SK-N-SH (cell line): ENCODE measurements at regions not wholly inside any gene's neighbourhood (a gene's known extent, or its start where the extent isn't known, plus 50 kb on each side); places are given as distances from the start of the nearest gene placed in this dataset.

Experiments used
- CTCF ChIA-PET: fragments of 300-600, 350-600 bp; formaldehyde crosslinking; extraction: SDS; loops from one replicate; lab custom pipeline; 2021; lab: Yijun Ruan, JAX
- POLR2A ChIA-PET: fragments of 350-600 bp; sonication (Branson Sonifier 250); formaldehyde crosslinking; extraction: SDS; loops from one replicate; lab custom pipeline; 2020; ENCODE audit warnings: antibody characterized with exemption, inconsistent platforms; lab: Yijun Ruan, JAX
- DNase-seq: peaks from one replicate; pipeline ENCODE4 v3.0.0; 2012
- H2AFZ ChIP-seq: fragments of 200-600 bp; sonication (generic); 2 replicates; pipeline ENCODE4 v1.8.1; 2016; ENCODE audit warnings: antibody characterized with exemption, mild to moderate bottlenecking, low read depth
- H3F3A ChIP-seq: fragments of 200-600 bp; sonication (generic); replicated peaks from 2 replicates; pipeline ENCODE3; 2016; ENCODE audit warnings: antibody characterized with exemption, mild to moderate bottlenecking; ENCODE audit not compliant: insufficient read depth
- H3K27ac ChIP-seq, 2 experiments: fragments of 200-500 bp in 1 of 2; fragments of 200-600 bp in 1 of 2; sonication (Bioruptor generic) in 1 of 2; sonication (generic), shearing (Covaris generic) in 1 of 2; 2 replicates each; pipeline versions ENCODE4 v1.5.1 to v1.6.1; 2014 to 2016; ENCODE audit warnings: low read depth in 2 of 2, inconsistent platforms in 1 of 2, low read length in 1 of 2, mild to moderate bottlenecking in 1 of 2, mixed read lengths in 1 of 2
- H3K27me3 ChIP-seq: fragments of 200-600 bp; sonication (generic), shearing (Covaris generic); 2 replicates; pipeline ENCODE4 v1.6.1; 2016; ENCODE audit warnings: mixed run types; ENCODE audit not compliant: insufficient read depth
- H3K36me3 ChIP-seq, 2 experiments: fragments of 200-500 bp in 1 of 2; fragments of 200-600 bp in 1 of 2; sonication (Bioruptor generic) in 1 of 2; sonication (generic) in 1 of 2; replicated peaks in 1 of 2; 2 replicates each; pipeline versions ENCODE3 to v1.5.1; 2014 to 2016; ENCODE audit warnings: low read length in 1 of 2, mild to moderate bottlenecking in 1 of 2; ENCODE audit not compliant: insufficient read depth in 2 of 2, control insufficient read depth in 1 of 2
- H3K4me1 ChIP-seq, 2 experiments: fragments of 200-500 bp in 1 of 2; fragments of 200-600 bp in 1 of 2; sonication (Bioruptor generic) in 1 of 2; sonication (generic), shearing (Covaris generic) in 1 of 2; 2 replicates each; pipeline versions ENCODE4 v1.5.1 to v1.6.1; 2014 to 2016; ENCODE audit warnings: low read depth in 1 of 2, low read length in 1 of 2, mixed run types in 1 of 2; ENCODE audit not compliant: insufficient read depth in 2 of 2, control insufficient read depth in 1 of 2
- H3K4me2 ChIP-seq: fragments of 200-600 bp; sonication (generic), shearing (Covaris generic); 2 replicates; pipeline ENCODE4 v1.6.1; 2017; ENCODE audit warnings: mixed run types
- H3K4me3 ChIP-seq, 2 experiments: fragments of 200-500 bp in 1 of 2; fragments of 200-600 bp in 1 of 2; sonication (Bioruptor generic) in 1 of 2; sonication (generic), shearing (Covaris generic) in 1 of 2; 2 replicates each; pipeline versions ENCODE4 v1.5.1 to v1.8.1; 2014 to 2016; ENCODE audit warnings: low read depth in 2 of 2, inconsistent platforms in 1 of 2, low read length in 1 of 2, mild to moderate bottlenecking in 1 of 2, mixed read lengths in 1 of 2, moderate library complexity in 1 of 2
- H3K79me2 ChIP-seq: fragments of 200-600 bp; sonication (generic); 2 replicates; pipeline ENCODE4 v1.8.1; 2017; ENCODE audit warnings: mild to moderate bottlenecking; ENCODE audit not compliant: insufficient read depth
- H3K9ac ChIP-seq: fragments of 200-600 bp; sonication (generic); 2 replicates; pipeline ENCODE4 v1.6.1; 2017; ENCODE audit warnings: mixed run types
- H3K9me2 ChIP-seq: fragments of 200-600 bp; sonication (generic); 2 replicates; pipeline ENCODE4 v1.6.1; 2017; ENCODE audit warnings: mixed run types
- H3K9me3 ChIP-seq: fragments of 200-600 bp; sonication (generic); 2 replicates; pipeline ENCODE4 v1.6.1; 2017; ENCODE audit warnings: mixed run types, mild to moderate bottlenecking, moderate library complexity
- H4K20me1 ChIP-seq: fragments of 200-600 bp; sonication (generic); 2 replicates; pipeline ENCODE4 v1.6.1; 2017; ENCODE audit warnings: mild to moderate bottlenecking, mixed run types; ENCODE audit not compliant: insufficient read depth
- ELF1 ChIP-seq: IDR thresholded peaks from 2 replicates; pipeline ENCODE4 v1.4.0; 2012
- EP300 ChIP-seq, 2 experiments: IDR thresholded peaks; 2 replicates each; pipeline versions ENCODE4 v1.4.0 to v1.6.1; 2012; ENCODE audit warnings: borderline replicate concordance in 1 of 2, low read depth in 1 of 2, low read length in 1 of 2
- EZH2phosphoT487 ChIP-seq: fragments of 200-600 bp; sonication (generic); IDR thresholded peaks from 2 replicates; pipeline ENCODE4 v1.6.1; 2017; ENCODE audit warnings: low read depth, mixed run types, mild to moderate bottlenecking, antibody characterized with exemption, moderate library complexity, borderline replicate concordance
- FOSL2 ChIP-seq: IDR thresholded peaks from 2 replicates; pipeline ENCODE4 v1.4.0; 2012; ENCODE audit warnings: low read depth, mild to moderate bottlenecking, moderate library complexity, borderline replicate concordance
- FOXJ3 ChIP-seq: sonication (generic); formaldehyde crosslinking; IDR thresholded peaks from 2 replicates; pipeline ENCODE4 v1.5.1; 2020; ENCODE audit warnings: mild to moderate bottlenecking, missing genetic modification reagents
- FOXM1 ChIP-seq: IDR thresholded peaks from 2 replicates; pipeline ENCODE4 v1.4.0; 2012; ENCODE audit warnings: low read depth, mild to moderate bottlenecking
- GABPA ChIP-seq: IDR thresholded peaks from 2 replicates; pipeline ENCODE4 v1.4.0; 2012; ENCODE audit warnings: low read depth, mild to moderate bottlenecking
- GATA2 ChIP-seq: sonication (generic); formaldehyde crosslinking; IDR thresholded peaks from 2 replicates; pipeline ENCODE4 v1.5.0; 2020; ENCODE audit warnings: mild to moderate bottlenecking, missing genetic modification reagents
- JUND ChIP-seq: IDR thresholded peaks from 2 replicates; pipeline ENCODE4 v1.4.0; 2012
- MAX ChIP-seq: IDR thresholded peaks from 2 replicates; pipeline ENCODE4 v1.4.0; 2012; ENCODE audit warnings: low read depth
- MEF2A ChIP-seq: IDR thresholded peaks from 2 replicates; pipeline ENCODE4 v1.4.0; 2012; ENCODE audit warnings: low read depth, borderline replicate concordance
- MXI1 ChIP-seq: IDR thresholded peaks from 2 replicates; pipeline ENCODE4 v1.6.1; 2012; ENCODE audit warnings: mild to moderate bottlenecking, low read depth, low read length, improper control_type of control experiment
- NFIC ChIP-seq: IDR thresholded peaks from 2 replicates; pipeline ENCODE4 v1.4.0; 2012; ENCODE audit warnings: borderline replicate concordance
- NRF1 ChIP-seq: IDR thresholded peaks from 2 replicates; pipeline ENCODE4 v1.6.1; 2012; ENCODE audit warnings: low read depth, mild to moderate bottlenecking, low read length
- RFX5 ChIP-seq: IDR thresholded peaks from 2 replicates; pipeline ENCODE4 v1.6.1; 2012; ENCODE audit warnings: mild to moderate bottlenecking, improper control_type of control experiment, low read length
- SMC3 ChIP-seq: IDR thresholded peaks from 2 replicates; pipeline ENCODE4 v1.6.1; 2012; ENCODE audit warnings: low read depth, low read length, improper control_type of control experiment
- TAF1 ChIP-seq: IDR thresholded peaks from 2 replicates; pipeline ENCODE4 v1.6.1; 2012; ENCODE audit warnings: low read depth, mild to moderate bottlenecking, low read length, moderate library complexity, borderline replicate concordance
- YY1 ChIP-seq: IDR thresholded peaks from 2 replicates; pipeline ENCODE4 v1.4.0; 2012; ENCODE audit warnings: low read depth, mild to moderate bottlenecking
- WGBS: methylation state at CpG from one replicate; pipeline ENCODE4 v1.1.6; 2017; ENCODE audit warnings: low lambda C conversion rate; 5-methylcytosine and 5-hydroxymethylcytosine counted together
- TF ChIP-seq, protein P1 (sequence below): IDR thresholded peaks from 2 replicates; pipeline ENCODE4 v1.6.1; 2012; ENCODE audit warnings: mild to moderate bottlenecking, low read depth, low read length, moderate library complexity
- TF ChIP-seq, protein P2 (sequence below): IDR thresholded peaks from 2 replicates; pipeline ENCODE4; 2012

DNA sequence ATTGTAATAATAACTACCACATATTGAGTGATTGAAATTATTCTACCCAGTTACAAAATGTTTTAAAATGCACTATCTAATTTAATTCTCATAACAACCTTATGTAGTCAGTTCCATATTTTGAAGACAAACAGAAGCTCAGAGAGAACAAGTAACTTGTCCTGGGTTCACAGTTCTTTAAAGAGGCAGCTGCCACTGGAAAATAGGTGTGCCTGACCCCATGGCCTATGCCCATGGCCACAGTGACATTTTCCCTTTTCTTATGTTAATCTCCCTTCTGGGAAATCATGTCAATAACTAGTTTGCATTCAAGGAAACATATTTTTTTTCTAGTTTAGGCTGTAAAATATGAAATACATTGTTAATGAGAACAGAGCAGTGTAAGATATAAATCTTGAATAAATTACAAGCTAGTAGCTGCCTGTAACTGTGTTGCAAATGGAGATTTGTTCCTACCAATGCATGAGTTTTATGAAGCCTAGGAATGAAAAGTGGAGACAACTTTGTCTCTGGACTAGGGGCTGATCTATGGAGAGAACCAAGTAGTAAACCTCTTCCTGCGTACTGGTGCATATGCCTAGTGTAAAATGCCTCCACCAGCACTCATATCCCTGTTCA, 1018.0 kb downstream of the NTRK3 start:
- WGBS: 42% methylated on average over 1 of the region's 1 CpG
- CTCF ChIA-PET: interaction anchor here (1.1 kb wide), 1 partner anchor 8 kb away, joined by 3 read pairs; no protein-coding TSS in a partner anchor

GRCh38 chr15:87228460-87228859, 1028.1 kb downstream of the NTRK3 start:
- Histone ChIP-seq H3K9ac (no peak overlapping the region), H3K4me1 (no peaks in the 10 kb centered on the region), H3K27ac (no peak overlapping the region), H3F3A (no peaks in the 10 kb centered on the region), H3K4me2 (no peak overlapping the region), H3K79me2 (no peaks in the 10 kb centered on the region), H3K4me3 (no peak overlapping the region), H3K9me2 (no peaks in the 10 kb centered on the region), H3K27me3 (no peaks in the 10 kb centered on the region), H3K36me3 (no peaks in the 10 kb centered on the region), H2AFZ (no peak overlapping the region), H4K20me1 (no peaks in the 10 kb centered on the region), H3K9me3 (no peaks in the 10 kb centered on the region)
- POLR2A ChIA-PET: no interaction called here
- CTCF ChIA-PET: no interaction called here
- peak; percentile 6 for DNase-seq
- WGBS: 17% methylated on average over 4 of the region's 4 CpGs
- TF ChIP-seq, protein P1, sequence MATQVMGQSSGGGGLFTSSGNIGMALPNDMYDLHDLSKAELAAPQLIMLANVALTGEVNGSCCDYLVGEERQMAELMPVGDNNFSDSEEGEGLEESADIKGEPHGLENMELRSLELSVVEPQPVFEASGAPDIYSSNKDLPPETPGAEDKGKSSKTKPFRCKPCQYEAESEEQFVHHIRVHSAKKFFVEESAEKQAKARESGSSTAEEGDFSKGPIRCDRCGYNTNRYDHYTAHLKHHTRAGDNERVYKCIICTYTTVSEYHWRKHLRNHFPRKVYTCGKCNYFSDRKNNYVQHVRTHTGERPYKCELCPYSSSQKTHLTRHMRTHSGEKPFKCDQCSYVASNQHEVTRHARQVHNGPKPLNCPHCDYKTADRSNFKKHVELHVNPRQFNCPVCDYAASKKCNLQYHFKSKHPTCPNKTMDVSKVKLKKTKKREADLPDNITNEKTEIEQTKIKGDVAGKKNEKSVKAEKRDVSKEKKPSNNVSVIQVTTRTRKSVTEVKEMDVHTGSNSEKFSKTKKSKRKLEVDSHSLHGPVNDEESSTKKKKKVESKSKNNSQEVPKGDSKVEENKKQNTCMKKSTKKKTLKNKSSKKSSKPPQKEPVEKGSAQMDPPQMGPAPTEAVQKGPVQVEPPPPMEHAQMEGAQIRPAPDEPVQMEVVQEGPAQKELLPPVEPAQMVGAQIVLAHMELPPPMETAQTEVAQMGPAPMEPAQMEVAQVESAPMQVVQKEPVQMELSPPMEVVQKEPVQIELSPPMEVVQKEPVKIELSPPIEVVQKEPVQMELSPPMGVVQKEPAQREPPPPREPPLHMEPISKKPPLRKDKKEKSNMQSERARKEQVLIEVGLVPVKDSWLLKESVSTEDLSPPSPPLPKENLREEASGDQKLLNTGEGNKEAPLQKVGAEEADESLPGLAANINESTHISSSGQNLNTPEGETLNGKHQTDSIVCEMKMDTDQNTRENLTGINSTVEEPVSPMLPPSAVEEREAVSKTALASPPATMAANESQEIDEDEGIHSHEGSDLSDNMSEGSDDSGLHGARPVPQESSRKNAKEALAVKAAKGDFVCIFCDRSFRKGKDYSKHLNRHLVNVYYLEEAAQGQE: no peak
- TF ChIP-seq NFIC (no peak), JUND (no peak), FOXJ3 (CRISPR knock-in tag) (no peak), MEF2A (no peak), NRF1 (no peak), ELF1 (no peak), FOSL2 (no peak), YY1 (no peak), EZH2phosphoT487 (no peak), FOXM1 (no peak), GABPA (no peak)

More for the DNA sequence above, 1018.0 kb downstream of the NTRK3 start:
- no peak overlapping the region for H3K27ac ChIP-seq
- TF ChIP-seq EP300 (IDR thresholded peaks at IDR 0.05; ENCODE audit: borderline replicate concordance in 1 of 2, low read depth in 1 of 2, low read length in 1 of 2): no peak
- TF ChIP-seq, protein P2, sequence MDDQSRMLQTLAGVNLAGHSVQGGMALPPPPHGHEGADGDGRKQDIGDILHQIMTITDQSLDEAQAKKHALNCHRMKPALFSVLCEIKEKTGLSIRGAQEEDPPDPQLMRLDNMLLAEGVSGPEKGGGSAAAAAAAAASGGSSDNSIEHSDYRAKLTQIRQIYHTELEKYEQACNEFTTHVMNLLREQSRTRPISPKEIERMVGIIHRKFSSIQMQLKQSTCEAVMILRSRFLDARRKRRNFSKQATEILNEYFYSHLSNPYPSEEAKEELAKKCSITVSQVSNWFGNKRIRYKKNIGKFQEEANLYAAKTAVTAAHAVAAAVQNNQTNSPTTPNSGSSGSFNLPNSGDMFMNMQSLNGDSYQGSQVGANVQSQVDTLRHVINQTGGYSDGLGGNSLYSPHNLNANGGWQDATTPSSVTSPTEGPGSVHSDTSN: no peak
- TF ChIP-seq MAX: no peak
- TF ChIP-seq SMC3: no peak
- TF ChIP-seq, protein P1: no peak
- TF ChIP-seq MXI1: no peak
- no peak for TF ChIP-seq TAF1
- no peak for TF ChIP-seq GABPA
- no peak for TF ChIP-seq GATA2 (CRISPR knock-in tag)
- no peak for TF ChIP-seq EZH2phosphoT487
- no peak for TF ChIP-seq RFX5
- TF ChIP-seq, all 33 proteins: peak for 0
- DNase-seq: no peak
- no peaks in the 10 kb centered on the region for H3K79me2 ChIP-seq
- H3F3A ChIP-seq: no peaks in the 10 kb centered on the region
- no peaks in the 10 kb centered on the region for H3K27me3 ChIP-seq
- no peak overlapping the region for H3K4me2 ChIP-seq
- no peaks in the 10 kb centered on the region for H3K9me2 ChIP-seq
- H2AFZ ChIP-seq: no peak overlapping the region
- POLR2A ChIA-PET: no interaction called here
- no peaks in the 10 kb centered on the region for H3K9me3 ChIP-seq
- H3K4me1 ChIP-seq: no peaks in the 10 kb centered on the region
- no peak overlapping the region for H3K9ac ChIP-seq
- H3K4me3 ChIP-seq: no peak overlapping the region
- no peaks in the 10 kb centered on the region for H4K20me1 ChIP-seq
- H3K36me3 ChIP-seq: no peaks in the 10 kb centered on the region
